ENCODE measurements at regions not wholly inside any gene's neighbourhood (a gene's known extent, or its start where the extent isn't known, plus 50 kb on each side); places are given as distances from the start of the nearest gene placed in this dataset.

DNA sequence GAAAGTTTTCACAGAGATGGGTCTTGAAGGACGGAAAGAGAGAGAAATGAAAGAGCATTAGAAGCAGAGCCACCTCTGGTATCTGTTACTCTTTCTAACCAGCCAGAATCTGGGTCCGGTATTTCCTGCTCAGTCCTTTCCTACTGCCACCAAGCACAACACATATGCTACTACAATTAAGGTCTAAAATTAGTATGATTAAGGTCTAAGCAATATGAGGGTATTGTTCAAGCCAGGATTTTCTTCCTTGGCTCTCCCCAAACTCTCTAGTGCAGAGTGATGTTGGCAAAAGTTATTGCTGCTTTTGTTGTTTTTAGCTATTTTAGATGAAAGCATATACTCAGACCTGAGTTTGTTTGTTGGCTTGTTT lies 59.2 kb upstream of the EED start:
- Histone ChIP-seq H4K20me1 (replicated peaks; ENCODE audit: control insufficient read depth, extremely low read depth, insufficient read depth, low read length) (no peaks in the 10 kb centered on the region), H3K9me3 (replicated peaks; ENCODE audit: control insufficient read depth, insufficient read depth, low read length) (no peaks in the 10 kb centered on the region), H3K4me1 (ENCODE audit: control insufficient read depth, extremely low read depth, insufficient read depth, low read length) (no peaks in the 10 kb centered on the region), H3K9ac (replicated peaks; ENCODE audit: extremely low read depth, insufficient read depth, low read length) (no peak overlapping the region), H3K27ac (ENCODE audit: insufficient read depth, low read depth, low read length) (no peak overlapping the region), H3K4me3 (replicated peaks in 1 of 3; ENCODE audit: insufficient read depth in 1 of 3, low read depth in 1 of 3, low read length in 3 of 3) (no peak overlapping the region), H3K79me2 (ENCODE audit: control insufficient read depth, insufficient read depth, low read length) (no peaks in the 10 kb centered on the region), H3K9me1 (replicated peaks; ENCODE audit: control insufficient read depth, extremely low read depth, insufficient read depth, low read length) (no peaks in the 10 kb centered on the region), H3K36me3 (ENCODE audit: control insufficient read depth in 2 of 2, extremely low read depth in 1 of 2, insufficient read depth in 2 of 2, low read length in 2 of 2) (no peaks in the 10 kb centered on the region), H3K27me3 (ENCODE audit: control insufficient read depth in 2 of 2, insufficient read depth in 2 of 2, low read length in 2 of 2) (no peaks in the 10 kb centered on the region), H3K4me2 (ENCODE audit: insufficient read depth, low read length) (no peak overlapping the region), H2AFZ (ENCODE audit: low read depth, low read length) (no peak overlapping the region)
- CTCF ChIA-PET: interaction anchor here (1.0 to 1.5 kb wide), 2 partner anchors 34 to 144 kb away, joined by 3 read pairs; no protein-coding TSS in a partner anchor
- POLR2A ChIA-PET: no interaction called here
- TF ChIP-seq POLR2AphosphoS5 (IDR thresholded peaks at IDR 0.05; ENCODE audit: insufficient read depth, low read depth, low read length) (no peak), FOS (IDR thresholded peaks at IDR 0.05; ENCODE audit: borderline replicate concordance, insufficient read depth, low read length) (no peak), JUN (IDR thresholded peaks at IDR 0.05; ENCODE audit: borderline replicate concordance, insufficient read depth, insufficient read length, low read depth) (no peak), POLR2A (IDR thresholded peaks at IDR 0.05; ENCODE audit: low read depth, low read length) (no peak), GATA2 (IDR thresholded peaks at IDR 0.05; ENCODE audit: insufficient read depth, insufficient read length, low read depth, low read length) (no peak), MYC (IDR thresholded peaks at IDR 0.05; ENCODE audit: low read depth, low read length) (no peak), EZH2 (IDR thresholded peaks at IDR 0.05; ENCODE audit: borderline replicate concordance, low read depth, low read length, severe bottlenecking) (no peak)
- TF ChIP-seq, protein P1, sequence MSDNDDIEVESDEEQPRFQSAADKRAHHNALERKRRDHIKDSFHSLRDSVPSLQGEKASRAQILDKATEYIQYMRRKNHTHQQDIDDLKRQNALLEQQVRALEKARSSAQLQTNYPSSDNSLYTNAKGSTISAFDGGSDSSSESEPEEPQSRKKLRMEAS (IDR thresholded peaks at IDR 0.05; ENCODE audit: insufficient read depth, insufficient read length): no peak
- TF ChIP-seq, protein P2, sequence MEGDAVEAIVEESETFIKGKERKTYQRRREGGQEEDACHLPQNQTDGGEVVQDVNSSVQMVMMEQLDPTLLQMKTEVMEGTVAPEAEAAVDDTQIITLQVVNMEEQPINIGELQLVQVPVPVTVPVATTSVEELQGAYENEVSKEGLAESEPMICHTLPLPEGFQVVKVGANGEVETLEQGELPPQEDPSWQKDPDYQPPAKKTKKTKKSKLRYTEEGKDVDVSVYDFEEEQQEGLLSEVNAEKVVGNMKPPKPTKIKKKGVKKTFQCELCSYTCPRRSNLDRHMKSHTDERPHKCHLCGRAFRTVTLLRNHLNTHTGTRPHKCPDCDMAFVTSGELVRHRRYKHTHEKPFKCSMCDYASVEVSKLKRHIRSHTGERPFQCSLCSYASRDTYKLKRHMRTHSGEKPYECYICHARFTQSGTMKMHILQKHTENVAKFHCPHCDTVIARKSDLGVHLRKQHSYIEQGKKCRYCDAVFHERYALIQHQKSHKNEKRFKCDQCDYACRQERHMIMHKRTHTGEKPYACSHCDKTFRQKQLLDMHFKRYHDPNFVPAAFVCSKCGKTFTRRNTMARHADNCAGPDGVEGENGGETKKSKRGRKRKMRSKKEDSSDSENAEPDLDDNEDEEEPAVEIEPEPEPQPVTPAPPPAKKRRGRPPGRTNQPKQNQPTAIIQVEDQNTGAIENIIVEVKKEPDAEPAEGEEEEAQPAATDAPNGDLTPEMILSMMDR (IDR thresholded peaks at IDR 0.05; ENCODE audit: extremely low read depth in 1 of 2, insufficient read depth in 1 of 2, low read depth in 1 of 2, low read length in 2 of 2): no peak
- intact Hi-C loops (cut with micrococcal nuclease): no loop called here
- BruUV-seq (replicated peaks): no TSS peak
- dilution Hi-C loops (cut with MboI; ENCODE audit: extremely low pct_ligation_motif_present, low sequenced_read_pairs): no loop called here
- DNase-seq (ENCODE audit: low read depth, low spot score): no peak
- FAIRE-seq: no peak

Data from endothelial cell of umbilical vein (primary cell).